ENCODE measurements at regions not wholly inside any gene's neighbourhood (a gene's known extent, or its start where the extent isn't known, plus 50 kb on each side); places are given as distances from the start of the nearest gene placed in this dataset.

GRCh38 chr3:25349828-25350724 is 78.0 kb upstream of the RARB start:
- no peak for DNase-seq (ENCODE audit: low read depth)
- TF ChIP-seq, protein P1, sequence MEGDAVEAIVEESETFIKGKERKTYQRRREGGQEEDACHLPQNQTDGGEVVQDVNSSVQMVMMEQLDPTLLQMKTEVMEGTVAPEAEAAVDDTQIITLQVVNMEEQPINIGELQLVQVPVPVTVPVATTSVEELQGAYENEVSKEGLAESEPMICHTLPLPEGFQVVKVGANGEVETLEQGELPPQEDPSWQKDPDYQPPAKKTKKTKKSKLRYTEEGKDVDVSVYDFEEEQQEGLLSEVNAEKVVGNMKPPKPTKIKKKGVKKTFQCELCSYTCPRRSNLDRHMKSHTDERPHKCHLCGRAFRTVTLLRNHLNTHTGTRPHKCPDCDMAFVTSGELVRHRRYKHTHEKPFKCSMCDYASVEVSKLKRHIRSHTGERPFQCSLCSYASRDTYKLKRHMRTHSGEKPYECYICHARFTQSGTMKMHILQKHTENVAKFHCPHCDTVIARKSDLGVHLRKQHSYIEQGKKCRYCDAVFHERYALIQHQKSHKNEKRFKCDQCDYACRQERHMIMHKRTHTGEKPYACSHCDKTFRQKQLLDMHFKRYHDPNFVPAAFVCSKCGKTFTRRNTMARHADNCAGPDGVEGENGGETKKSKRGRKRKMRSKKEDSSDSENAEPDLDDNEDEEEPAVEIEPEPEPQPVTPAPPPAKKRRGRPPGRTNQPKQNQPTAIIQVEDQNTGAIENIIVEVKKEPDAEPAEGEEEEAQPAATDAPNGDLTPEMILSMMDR (conservative IDR thresholded peaks at IDR 0.05; ENCODE audit: low read length): no peak
- no peak overlapping the region for H3K4me3 ChIP-seq (ENCODE audit: low read length)

DNA sequence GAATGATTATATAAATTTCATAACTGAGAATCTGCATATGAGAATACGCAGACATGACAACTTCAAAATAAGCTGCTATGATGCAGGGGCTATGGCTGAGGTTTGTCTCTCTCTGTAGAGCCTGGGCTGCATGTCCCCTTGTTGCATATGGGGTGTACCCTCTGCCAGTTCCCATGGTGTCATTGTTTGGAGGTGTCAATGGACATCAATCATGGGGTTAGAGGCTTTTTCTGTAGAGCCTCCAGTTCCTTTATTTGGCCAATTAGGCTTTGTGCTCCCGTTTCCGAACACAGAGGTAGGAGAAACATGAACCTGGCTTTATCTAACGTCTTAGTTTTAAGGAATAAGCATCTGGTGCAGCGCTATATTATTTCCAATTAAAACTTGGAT is 77.3 kb upstream of the RARB start:
- TF ChIP-seq, protein P1 (conservative IDR thresholded peaks at IDR 0.05; ENCODE audit: low read length): no peak
- no peak overlapping the region for H3K4me3 ChIP-seq (ENCODE audit: low read length)
- no peak for DNase-seq (ENCODE audit: low read depth)

- H3K4me3 ChIP-seq (ENCODE audit: low read length): no peak overlapping the region
- TF ChIP-seq, protein P1 (conservative IDR thresholded peaks at IDR 0.05; ENCODE audit: low read length): no peak
- DNase-seq (ENCODE audit: low read depth): peak; percentile 27
Observed at GRCh38 chr3:25354071-25354470, 74.0 kb upstream of the RARB start.

GRCh38 chr3:25355034-25355885 is 72.8 kb upstream of the RARB start:
- TF ChIP-seq, protein P1 (conservative IDR thresholded peaks at IDR 0.05; ENCODE audit: low read length): no peak
- H3K4me3 ChIP-seq (ENCODE audit: low read length): no peak overlapping the region
- no peak for DNase-seq (ENCODE audit: low read depth)

GRCh38 chr3:25355998-25356397 is 72.1 kb upstream of the RARB start:
- DNase-seq (ENCODE audit: low read depth): no peak
- H3K4me3 ChIP-seq (ENCODE audit: low read length): no peak overlapping the region
- TF ChIP-seq, protein P1 (conservative IDR thresholded peaks at IDR 0.05; ENCODE audit: low read length): no peak

DNA sequence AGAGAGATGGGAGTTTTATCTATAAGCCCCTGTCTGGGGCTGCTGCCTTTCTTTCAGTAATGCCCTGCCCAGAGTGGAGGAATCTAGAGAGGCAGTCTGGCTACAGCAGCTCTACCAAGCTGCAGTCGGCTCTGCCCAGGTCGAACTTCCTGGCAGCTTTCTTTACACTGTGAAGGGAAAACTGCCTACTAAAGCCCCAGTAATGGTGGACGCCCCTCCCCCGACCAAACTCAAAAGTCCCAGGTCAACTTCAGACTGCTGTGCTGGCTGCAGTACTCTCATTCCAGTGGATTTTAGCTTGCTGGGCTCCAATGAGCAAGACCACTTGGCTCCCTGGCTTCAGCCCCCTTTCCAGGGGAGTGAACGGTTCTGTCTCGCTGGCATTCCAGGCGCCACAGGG is 65.9 kb upstream of the RARB start:
- no peak overlapping the region for H3K4me3 ChIP-seq (ENCODE audit: low read length)
- no peak for DNase-seq (ENCODE audit: low read depth)
- TF ChIP-seq, protein P1 (conservative IDR thresholded peaks at IDR 0.05; ENCODE audit: low read length): no peak

All from AG10803 (cell line).